Anterior cingulate cortex (tissue), 58 donors: ENCODE measurements at regions not wholly inside any gene's neighbourhood (a gene's known extent, or its start where the extent isn't known, plus 50 kb on each side); places are given as distances from the start of the nearest gene placed in this dataset.

Experiments
- DNase-seq, 58 donors: peaks; one replicate each; lab custom pipeline; 2025; lab: John Stamatoyannopoulos, UW

DNA sequence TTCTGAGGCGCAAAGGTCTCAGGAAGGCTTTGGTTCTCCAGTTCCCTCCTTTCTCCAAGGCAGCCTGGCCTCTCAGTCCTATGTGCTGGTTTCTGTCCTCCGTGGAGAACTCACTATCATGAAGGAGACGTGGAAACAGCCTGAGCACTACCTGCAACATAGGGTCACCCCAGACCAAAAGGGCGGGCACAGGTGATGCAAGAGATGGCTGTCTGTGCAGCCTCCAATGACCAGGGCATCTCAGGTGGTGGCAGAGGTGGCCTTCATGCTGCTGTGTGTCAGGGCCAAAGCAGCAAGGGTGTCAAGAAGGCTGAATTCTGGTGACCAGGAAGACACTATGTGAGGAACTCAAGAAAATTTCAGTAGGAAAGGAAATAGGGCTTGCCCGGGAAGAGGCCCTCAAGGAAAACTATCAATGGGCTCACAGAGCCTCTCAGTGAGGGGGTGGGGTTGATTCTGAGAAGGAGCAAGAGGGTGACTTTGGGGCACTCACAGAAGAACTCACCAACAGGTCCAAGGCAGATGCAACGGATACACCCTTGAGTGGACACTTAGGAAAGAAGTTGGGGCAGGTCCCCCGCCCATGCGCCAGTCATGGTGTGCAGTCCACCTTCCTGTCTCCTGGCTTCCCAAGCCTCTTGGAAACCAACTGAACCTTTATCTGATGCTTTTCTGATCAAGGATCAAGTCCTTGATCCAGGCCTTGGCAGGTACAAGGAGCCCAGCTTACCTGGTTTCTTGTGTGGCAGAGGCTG lies 212.3 kb upstream of the B3GAT1 start:
- DNase-seq: no peak

DNA sequence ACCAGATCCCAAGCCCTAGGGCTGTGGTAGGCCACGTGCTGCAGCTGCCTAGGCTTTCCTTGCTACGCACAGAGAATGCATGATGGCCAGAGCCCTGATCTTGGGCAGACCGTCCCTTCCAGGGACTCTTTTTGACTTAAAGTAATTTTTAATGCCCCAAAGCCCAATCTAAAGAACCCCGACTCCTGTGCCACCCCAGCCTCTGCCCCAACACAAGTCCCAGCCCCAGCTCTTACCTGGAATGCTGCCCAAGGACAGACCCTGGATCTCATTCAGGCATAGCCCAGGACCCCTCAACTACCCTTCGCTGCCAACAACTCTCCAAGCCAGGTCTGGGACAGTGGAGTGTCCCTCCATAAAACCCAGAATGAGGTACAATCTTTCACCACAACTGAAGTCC lies 211.7 kb upstream of the B3GAT1 start:
- DNase-seq: no peak

DNA sequence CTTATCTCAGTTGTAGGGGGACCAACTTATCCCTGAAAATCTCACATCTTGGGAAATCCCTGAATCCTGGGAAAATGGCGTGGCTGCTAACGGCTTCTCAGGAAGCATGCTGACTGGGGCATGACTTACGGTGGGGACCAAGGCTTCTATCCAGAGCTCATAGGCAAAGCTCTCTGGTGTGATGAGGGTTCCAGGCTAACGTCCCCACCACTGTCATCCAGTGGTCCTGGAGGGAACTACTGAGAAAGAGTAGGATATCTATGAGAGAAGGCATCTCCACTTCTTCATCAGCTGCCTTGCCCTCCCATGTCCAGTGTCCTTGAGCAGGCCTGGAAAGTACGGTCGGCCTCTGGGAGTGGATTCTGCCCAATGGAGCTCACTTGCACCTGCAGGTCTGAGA lies 210.4 kb upstream of the B3GAT1 start:
- no peak for DNase-seq

DNA sequence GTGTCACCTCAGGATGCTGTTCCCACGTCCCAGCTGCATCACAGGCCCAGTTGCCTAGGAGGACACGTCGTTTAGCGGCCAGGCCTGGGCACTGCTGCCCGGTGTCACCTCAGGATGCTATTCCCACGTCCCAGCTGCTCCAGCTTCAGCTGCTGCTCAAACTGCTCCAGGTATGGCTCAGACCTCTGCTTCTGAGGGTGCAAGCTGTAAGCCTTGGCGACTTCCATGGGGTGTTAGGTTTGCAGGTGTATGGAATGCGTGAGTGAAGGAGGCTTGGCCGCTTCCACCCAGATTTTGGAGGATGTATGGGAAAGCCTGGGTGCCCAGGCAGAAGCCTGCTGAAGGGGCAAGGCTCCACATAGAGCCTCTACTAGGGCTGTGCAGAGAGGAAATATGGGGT lies 205.3 kb upstream of the B3GAT1 start:
- DNase-seq: no peak

DNA sequence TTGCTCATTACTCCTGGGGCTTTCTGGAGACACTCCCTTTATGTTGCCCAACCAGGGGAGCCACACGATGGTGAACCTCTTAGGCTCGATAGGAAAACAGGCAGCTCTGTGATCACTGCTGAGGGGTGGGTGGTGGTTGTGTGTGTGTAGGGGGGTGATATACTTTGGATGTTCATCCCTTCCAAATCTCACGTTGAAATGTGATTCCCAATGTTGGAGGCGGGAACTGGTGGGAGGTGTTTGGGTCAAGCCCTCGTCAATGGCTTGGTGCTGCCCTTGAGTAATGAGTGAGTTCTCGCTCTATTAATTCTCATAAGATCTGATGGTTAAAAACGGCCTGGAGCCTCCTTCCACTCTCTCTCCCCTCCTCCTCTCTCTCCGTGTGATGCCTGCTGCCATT lies 204.0 kb upstream of the B3GAT1 start:
- DNase-seq: no peak

DNA sequence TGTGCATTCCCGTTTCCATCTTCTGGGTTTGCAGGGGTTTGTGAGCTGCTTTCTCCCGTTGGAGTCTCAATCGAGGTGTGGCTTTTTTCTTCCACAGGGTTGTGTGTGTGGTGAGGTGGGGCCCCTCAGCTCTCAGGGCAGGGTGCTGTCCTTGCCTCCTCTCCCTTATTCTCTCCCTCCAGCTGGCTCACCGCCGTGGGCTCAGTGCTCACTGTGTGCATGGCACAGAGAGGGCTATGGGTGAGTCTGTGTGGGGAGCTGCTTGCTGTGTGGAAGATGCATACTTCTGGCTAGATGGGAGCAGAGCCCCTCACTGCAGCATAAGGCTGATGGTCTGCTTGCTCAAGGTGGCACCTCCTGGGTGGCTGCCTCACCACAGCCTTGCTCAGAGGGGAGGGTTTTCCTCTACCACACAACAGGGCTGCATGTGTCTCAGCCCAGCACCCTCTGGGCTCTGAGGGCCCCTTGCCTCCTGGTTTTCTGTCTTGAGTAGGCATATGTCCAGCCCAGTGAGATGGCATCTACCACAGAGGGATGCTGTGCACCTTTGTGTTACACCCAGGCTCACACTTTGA lies 203.1 kb upstream of the B3GAT1 start:
- no peak for DNase-seq

DNA sequence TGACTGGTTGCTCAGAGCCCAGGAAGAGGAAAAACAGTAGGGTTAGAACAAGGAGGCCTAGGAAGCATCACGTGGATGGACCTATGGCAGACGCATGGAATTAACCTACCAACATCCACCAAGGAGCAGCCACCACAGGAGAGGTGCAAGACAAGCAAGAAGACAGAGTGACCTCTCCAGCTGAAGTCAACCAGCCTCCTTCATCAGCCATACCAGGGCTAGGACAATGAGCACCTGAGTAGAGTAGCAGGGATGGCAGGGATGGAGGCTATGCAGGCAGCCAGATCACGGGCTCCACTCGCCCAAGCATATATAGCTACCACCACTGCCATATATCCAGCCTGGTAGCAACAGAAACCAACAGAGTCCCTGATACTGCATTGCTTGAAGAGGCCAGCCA lies 202.1 kb upstream of the B3GAT1 start:
- DNase-seq: no peak

DNA sequence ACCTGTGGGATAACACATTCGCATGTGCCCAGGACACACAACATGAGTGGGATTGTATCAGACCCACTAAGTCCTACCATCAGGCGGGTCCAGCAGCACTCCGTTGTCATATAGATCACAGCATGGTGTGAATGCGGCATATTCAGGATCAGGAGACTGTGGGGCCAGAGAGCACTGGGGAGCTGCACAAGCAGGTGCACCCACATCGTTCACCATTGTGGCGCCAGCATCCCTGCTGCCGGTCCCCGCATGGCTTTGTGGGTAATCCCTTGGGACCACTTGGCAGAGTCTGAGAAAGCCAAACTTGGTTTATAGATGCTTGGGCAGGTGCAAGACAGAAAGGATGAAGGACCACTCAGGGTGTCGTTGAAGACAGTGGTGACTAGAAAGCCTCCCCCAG lies 201.6 kb upstream of the B3GAT1 start:
- no peak for DNase-seq

DNA sequence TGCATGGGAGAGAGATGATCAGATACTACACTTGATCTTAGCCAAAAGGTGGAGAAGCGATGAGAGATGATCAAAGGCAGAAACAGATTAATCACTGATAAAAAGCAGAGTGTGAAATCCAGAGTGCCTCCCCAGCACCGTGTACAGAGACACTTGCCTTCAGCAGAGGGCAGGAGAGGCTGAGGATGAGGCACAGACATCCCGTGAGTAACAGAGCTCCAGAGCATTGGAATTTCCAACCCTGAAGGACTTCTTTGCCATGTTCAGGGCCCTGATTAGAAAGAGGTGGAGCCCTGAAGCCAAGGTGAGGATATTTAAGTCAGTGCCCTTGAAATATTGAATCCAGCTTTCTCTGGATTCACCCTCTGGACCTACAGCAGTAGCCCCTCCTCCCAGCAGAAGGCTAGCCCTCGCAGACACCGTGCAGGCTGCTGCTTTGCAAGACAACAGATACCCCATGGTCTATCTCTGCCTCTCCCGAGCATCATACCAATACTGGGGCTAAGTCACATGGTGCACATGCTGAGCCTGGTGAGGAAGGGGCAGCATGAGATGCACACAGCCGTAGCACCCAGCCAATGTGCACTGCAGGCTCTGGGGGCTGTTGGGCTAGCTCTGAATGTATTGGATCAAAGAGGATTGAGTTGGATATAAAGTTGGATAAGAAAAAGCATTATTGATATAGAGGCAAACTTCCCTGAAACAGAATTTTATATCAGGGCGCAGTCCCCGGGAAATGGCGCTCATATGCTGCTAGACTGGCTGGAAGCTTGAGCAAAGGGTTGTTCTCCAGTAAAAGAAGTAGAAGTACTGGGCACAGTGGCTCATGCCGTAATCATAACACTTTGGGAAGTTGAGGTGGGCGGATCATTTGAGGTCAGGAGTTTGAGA lies 200.3 kb upstream of the B3GAT1 start:
- DNase-seq: no peak

DNA sequence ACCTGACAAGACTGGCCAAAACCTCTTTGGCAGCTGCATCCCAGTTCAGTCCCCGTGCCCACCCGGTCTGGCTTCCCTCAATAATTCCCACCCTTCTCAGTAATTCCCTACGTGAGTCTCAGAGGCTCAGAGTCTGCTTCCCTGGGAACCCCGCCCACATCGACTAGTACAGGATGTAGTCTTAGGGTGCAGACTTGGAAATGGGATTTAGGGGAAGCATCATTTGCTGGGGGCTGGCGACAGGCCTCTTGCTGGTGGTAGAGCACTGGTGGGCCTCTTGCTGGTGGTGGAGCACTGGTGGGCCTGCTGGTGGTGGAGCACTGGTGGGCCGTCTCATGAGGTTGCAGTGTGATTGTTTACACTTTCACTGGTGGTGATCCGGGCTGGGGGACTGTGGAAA lies 199.5 kb upstream of the B3GAT1 start:
- DNase-seq: no peak

DNA sequence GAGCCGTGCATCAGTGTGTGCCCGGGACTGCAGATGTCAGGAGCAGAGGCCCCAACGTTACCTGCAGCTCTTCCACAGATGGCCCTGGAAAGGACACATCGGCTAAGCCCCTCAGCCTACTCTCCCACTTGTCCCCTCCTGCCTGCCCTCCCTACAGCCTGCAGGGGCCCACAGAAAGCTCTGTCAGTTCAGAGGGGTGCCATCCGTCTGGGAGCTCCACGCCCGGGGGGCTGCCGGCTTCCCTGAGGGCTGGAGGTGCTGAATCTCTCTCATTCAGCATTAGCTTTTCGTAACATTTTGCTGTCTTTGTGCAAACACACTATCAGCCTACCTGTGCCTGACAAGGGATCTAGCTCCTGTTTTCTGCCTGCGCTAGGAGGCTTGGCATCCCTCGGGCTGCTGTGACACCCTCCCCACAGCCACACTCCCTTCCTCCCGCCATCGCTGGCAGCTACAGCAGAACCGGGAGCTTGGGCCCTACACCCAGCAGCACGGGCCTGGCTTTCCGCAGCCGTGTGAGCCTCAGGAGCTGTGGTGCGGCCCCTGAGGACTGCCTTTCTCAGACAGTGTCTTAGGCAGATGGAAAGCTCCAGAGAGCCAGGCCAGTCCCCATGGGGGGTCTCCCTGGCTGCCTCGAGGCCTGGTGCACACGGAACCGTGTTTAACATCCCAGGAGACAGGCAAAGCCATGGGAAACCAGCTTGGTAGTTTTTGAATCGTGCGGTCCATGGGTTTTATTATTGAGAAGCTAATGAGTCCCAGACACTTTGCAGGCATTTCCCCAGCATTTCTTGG lies 198.3 kb upstream of the B3GAT1 start:
- no peak for DNase-seq

DNA sequence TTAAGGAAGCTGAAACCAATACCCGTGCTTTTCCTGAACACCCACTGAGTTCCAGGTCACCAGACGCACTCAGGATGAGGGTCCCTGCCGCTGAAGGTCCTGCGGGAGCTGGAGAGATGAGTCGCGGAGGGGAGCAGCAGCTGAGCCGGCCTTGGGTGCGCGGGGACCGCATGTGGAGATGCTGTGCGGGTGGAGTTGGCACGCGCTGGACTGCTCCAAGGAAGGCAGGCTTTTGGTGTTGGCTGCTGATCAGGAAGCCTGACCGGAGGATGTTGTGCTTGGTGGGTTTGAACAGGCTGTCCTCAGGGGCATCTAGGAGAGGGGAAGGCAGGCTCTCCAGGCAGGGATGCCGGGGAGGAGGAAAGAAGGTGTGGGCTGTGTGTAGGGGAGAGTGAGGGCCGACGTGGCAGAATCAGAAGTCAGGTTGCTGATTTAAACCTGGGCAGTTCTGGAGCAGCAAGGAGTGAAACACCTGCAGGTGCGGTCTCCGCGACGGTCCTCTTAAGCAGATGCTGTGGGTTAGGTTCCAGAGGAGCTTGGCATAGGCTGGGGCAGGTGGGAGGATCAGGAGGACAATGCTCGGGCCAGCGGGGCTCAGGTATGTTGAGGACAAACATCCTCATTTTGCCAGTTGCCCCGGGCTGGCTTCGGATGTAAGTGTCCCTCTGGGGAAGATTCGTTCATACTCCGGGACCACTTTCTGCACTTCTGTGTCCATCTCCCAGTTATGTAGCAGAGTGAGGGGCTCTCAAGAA lies 197.5 kb upstream of the B3GAT1 start:
- peak in 2 of 58 donors; percentile 13 to 20 for DNase-seq

DNA sequence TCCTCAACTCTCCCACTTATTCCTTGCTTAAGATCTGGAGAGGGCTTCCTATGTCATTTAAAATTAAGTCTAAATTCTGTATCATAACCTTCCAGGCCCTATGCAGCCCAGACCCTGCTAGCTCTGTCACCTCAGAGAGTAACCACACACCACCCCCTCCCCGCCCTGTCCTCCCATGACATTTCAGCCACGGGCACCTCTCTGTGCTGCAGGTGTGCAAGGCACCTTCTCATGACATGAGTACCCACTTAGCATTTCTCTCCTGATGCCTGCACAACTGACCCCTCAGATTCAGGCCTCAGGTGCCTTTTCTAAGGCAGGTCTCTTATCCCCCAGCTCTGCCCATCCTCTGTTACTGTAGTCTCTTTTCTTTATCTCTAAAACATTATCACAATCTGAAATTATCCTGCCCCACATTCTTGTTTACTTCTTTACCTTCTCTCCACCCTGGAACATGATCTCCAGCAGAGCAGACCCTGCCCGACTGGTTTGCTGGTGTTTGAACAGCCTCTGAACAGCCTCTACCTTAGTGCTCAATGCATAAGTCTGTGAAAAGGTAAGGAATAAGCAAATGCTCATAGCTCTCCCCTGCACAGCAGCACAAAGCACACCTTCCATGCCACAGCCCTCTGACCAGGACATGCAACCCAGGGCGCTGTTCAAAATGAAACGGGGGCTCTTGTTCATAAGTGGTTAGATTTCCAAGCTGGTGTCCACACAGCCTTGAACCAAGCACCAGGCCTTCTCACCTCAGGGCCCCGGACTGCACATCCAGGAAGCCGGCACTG lies 196.1 kb upstream of the B3GAT1 start:
- no peak for DNase-seq

DNA sequence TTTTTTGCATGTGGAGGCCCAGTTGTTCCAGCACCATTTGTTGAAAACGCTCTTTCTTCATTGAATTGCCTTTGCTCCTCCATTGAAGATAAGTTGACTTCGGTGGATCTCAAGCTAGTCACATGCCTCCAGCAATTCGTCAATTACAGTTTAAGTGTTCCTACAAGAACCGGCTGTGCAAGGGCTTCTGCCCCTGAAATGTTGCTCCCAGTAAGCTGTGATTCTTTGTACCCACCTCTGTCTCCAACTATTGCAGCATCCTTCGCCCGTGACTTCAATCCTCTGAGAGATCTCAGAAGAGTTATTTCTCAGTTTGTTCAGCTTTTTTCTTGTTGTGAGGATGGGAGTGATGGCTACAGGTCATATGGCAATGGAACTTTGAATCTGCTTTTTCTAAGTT lies 194.2 kb upstream of the B3GAT1 start:
- DNase-seq: no peak

DNA sequence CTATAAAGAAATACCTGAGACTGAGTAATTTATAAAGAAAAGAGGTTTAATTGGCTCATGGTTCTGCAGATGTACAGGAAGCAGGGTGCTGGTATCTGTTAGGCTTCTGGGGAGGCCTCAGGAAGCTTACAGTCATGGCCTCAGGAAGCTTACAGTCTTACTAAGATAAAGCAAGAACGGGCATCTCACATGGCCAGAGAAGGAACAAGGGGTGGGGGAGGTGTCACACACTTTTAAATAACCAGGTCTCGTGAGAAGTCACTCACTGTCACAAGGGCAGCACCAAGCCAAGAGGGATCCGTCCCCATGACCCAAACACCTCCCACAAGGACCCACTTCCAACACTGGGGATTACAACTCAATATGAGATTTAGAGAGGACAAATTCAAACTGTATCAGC lies 192.8 kb upstream of the B3GAT1 start:
- no peak for DNase-seq

DNA sequence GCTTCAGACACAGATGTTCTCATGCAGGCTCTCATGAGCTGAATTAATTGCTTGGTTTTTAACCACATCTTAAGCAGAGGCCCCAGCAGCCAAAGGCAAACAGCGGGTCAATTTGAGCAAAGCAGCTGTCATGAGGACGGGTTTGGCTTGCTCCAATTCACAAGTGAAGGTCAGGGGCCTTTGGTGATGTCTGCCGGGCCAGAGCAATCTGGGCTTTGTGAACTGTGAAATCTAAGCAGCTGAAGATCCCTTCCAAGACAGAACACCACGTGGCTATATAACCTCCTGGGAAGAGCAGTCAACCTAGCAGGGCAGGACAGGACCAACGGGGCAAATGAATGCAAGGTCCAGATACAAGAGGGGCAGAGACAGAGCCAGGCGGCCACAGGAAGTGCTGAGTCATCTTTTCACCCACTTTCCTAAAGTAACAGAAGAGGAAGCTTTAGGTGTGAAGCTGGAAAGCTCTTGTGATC lies 187.3 kb upstream of the B3GAT1 start:
- no peak for DNase-seq

DNA sequence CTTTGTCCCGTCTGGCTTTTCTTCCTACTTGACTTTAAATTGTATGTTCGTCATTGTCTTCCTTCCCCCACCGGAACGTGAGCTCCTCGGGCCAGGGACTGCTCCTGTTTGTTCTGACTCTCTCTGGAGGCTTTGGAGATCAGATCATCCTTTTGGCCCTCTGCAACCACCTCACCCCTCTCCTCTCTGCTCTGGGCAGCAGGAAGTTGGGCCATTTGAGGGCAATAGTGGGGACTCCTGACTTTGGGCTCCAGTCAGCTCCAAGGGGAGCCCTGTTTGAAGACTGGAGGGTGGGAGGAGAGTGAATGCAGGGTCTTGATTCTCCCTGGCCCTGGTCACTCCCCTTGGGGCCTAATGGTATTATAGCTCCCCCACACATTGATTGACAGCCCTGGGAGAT lies 186.3 kb upstream of the B3GAT1 start:
- DNase-seq: no peak

DNA sequence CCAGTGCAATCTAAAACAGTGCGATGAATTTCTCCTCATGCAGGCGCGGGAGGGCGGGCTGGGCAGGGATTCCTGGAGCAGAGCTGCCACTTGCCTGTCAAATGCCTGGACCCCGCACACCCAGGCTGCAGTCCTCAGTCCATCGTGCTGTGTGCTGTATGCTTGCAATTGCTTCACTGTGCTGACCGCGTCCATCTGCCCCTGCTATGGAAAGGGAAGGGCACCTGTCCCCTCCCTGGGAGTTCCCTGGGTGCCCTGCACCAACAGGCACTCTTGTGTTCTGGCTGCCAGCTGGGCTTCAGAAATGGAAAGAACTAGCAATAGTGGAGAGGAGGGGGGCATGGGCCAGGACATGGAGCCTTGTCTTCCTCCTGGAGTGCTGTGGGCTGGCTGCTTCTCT lies 185.4 kb upstream of the B3GAT1 start:
- DNase-seq: no peak

DNA sequence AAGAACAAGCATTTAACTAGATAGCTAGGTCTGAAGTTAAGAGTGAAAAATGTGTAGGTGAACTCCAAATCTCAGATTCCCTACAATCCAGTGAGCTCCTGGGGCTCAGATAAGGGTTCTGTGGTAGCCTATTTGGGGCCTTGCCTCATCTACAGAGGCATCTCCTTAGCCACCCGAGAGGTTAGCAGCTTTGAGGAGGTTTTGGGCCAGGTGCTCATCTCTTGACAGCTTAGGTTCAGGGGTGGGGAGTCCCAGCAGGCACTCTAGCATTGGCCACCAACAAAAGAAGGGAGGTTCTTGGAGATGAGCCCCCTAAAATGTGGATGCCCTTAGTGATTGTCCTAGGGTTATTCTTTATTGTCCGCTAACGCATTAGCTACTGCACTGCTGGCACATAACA lies 184.4 kb upstream of the B3GAT1 start:
- DNase-seq: no peak
